HL-60/S4 treated with phorbol 12-myristate 13-acetate at 8.2 ng/mL for 4 days and 3 days (cell line): ENCODE measurements at regions not wholly inside any gene's neighbourhood (a gene's known extent, or its start where the extent isn't known, plus 50 kb on each side); places are given as distances from the start of the nearest gene placed in this dataset.

Experiments used
- in situ Hi-C: fragments of 300-500 bp; cut with MboI; formaldehyde crosslinking; loops from 2 replicates; pipeline ENCODE4 v1.15.0; 2022; ENCODE audit warnings: low sequenced_read_pairs

DNA sequence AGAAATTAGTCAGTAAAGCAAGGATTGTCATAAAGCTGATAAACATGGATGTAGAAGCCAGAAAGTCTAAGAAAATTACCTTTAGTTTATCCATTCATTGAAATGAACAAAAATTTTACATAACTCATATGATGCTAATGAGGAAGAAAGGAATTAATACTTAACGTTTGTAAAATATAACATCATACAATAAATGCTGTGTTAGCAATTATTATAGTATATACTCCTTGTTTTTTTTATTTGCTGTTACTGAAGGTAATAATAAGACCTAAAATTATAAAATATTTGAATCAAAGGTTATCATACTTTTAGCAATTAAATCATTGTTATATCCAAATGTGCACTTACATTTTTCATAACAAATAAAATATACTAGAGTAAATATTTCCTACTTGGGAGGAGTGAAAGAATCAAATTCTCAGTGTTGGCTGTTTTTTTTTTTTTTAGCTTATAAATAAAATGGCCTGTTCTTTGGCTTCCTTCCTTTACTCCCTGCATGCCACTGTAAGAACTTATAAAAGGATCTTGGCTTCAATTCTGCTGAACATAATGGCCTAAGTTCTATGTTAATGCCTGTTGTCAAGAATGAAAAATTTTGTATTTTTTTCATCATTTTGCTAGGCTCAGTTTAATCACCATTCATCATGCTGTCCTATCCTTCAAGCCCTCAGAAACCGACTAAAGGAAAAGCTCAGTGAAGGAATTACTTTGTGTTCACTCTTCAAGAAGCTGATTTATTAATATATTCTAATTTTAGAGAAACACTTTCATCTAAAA lies 167.4 kb upstream of the SLITRK1 start:
- in situ Hi-C loops = no loop called here

DNA sequence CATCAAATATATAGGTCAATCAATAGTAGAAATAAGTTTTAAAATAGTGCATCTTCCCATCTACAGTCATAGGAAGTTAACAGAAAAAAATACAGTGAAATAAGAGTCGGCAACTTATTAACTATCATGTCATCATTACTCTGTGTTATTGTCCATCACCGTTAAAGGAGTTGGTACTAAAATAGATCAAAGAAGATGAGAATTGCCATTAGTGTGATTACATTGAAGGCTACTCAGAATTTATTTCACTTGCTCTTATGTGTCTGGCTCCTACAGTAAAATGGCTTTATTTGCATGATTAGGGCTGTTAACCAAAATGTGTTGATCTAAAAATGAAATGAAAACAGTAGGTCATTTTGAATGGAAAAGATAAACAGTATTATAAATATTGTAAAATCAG lies 162.5 kb upstream of the SLITRK1 start:
- in situ Hi-C loops = no loop called here

DNA sequence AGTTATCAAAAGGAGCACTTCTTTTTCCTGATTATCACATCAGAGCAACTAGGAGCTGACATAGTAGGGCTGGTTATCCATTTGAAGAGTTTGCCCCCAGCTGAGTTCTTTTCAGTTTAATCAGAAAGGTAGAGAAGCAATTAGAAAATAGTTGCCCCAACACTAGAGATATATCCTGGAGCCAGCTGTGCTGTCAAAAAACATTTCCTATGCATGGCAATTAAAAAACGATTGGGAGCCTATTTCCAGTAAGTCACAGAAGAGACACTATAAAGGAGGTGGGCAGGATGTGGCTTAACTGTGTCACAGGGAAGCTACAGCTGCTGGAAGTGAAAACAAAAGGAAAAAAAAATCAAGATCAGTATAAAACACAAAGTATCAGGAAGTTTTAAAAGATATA lies 155.7 kb upstream of the SLITRK1 start:
- in situ Hi-C loops = no loop called here

DNA sequence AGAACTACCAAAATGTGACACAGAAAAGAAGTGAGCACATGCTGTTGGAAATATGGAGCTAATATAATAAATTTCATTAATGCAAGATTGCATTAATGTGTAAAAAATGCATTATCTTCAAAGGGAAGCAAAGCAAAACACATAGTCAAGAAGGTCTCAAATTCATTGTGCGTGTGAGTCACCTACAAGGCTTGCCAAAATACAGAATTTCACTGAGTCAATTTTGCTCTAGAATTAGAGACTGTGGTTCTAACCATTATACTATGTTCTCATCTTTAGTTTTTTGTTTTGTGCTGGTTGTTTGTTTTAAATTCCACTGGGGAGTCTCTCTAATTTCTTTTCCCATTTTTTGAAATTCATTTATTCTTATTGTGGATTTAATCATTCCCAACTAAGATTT lies 149.8 kb upstream of the SLITRK1 start:
- in situ Hi-C loops = no loop called here

DNA sequence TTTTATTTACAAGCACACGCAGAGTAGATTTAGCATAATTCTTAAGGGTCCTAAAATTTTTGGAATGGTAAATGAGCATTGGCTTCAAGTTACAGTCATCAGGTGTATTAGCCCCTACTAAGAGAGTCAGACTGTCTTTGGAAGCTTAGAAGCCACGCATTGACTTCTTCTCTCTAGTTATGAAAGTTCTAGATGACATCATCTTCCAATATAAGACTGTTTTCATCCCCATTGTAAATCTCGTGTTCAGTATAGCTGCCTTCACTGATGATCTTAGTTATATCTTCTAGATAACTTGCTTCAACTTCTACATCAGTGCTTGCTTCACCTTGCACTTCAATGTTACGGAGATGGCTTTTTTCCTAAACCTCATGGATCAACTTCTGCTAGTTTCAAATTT lies 148.8 kb upstream of the SLITRK1 start:
- in situ Hi-C loops = no loop called here

DNA sequence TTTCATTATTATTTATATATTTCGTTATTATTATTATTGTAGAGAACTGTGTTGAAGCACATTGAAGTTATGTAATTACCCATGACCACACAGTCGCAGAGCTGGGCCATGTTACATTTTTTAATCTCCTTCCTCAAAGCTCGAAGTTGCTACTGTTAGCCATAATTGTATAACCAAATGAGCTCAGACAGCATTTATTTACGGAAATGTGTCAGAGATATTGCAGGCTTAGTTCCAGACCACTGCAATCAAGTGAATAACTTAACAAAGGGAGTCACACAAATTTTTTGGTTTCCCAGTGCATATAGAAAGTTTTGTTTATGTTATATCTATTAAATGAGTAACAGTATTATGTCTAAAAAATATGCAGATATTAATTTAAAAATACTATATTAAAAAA lies 147.1 kb upstream of the SLITRK1 start:
- in situ Hi-C loops = no loop called here

DNA sequence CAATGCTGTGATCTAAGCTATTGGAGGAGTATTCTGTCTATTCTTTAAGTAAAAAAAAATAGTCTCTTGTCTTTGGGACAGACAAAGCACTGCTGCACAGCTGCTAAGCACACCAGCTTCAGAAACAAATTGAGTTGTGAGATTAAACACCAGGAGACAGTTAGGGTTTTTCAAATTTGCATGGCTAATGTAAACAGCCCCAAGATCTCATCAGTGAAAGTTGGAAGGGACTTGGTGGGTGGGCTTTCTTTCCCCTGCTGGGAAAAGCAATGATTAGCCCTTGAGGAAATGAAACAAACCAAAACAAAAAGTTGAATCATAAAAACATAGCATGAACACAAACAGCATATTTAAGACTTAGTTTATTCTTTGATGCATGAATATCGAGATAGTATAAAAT lies 143.6 kb upstream of the SLITRK1 start:
- in situ Hi-C loops = no loop called here

DNA sequence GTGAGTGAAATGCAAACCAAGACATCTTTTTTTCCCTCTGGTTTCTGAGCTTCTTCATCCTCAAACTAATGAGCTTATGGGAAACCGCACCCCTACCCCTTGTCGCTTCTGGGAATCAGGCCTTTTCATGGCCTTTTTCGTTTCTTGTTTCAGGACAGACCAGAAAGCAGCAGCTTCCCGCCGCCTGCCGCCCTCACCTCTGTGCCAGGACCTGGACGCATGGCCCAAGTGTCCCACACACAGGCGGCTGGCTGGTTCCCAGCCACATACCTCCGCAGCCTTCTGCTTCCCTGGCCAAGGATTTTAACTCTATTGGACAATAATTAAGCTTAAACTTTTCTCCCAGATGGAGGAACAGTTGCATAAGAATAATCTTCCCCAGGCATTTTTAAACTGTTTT lies 114.1 kb upstream of the SLITRK1 start:
- in situ Hi-C loops = no loop called here

DNA sequence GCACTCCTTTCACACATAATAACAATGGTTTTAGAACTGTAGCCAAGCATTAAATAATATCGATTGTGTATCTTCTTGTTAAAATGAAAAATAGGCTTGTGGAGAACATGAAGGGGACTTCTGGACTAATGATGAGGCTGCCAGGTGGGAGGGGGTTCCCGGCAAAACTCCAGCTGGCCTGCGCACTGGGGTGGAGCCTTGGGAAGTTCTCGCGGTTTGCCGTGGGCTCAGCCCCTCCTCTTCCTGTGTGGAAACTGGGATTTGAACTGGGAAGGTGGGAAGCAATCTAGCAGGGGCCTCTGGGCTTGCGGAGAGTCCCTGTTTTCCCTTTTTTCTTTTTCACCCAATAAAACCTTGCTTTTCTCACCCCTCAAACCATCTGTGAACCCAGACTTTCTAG lies 113.7 kb upstream of the SLITRK1 start:
- in situ Hi-C loops = no loop called here

DNA sequence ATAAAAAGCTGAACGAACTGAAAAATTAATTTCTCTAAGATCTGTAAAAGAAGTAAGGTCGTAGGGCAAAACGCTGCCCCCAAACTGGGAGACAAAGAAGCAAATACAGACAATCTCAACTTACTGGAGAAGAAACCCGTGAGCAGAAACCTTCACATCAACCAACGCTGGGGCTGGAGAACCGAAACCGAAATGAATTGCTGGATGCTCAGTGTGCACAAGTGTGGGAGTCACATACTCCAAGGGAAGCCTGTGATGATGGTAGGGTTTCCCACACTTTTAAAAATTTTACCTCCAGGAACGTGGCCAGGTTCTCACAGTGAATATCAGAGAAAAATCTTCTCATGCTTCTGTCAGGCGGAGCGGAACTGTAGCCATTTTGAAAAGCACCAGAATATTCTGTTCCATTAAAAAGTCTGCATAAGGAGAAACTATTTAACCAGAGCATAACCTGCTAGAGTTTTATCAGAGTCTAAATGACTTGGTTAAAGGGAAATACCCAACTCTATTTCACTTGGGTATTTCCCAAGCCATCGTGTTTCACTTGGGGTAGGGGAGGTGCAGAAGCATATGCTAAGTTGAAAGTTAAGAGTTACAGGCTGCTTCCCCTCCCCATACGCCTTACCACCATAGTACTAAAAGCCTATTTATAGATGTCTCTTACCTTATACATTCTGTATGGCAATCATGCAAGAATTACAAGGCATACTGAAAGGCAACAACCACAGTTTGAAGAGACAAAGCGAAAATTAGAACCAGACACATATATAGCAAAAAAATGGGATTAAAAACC lies 110.5 kb upstream of the SLITRK1 start:
- in situ Hi-C loops = no loop called here

DNA sequence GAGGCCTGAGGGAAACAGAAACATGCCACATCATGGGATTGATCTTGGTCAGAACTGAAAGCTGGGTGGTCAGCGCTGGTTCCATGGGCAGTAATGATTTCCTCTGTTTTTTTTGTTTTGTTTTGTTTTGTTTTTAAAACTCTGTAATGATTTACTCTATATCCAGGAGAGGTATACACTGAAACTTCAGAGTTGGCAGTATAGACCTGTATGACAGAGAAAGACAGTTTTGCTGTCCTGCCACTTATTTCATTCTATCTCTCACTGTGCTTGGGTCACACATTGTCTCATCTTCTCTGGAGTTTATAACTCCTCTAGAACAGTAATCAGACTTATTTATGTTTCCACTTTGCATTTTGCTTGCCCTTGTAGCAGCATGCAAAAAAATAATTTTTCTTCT lies 105.1 kb upstream of the SLITRK1 start:
- in situ Hi-C loops = no loop called here

DNA sequence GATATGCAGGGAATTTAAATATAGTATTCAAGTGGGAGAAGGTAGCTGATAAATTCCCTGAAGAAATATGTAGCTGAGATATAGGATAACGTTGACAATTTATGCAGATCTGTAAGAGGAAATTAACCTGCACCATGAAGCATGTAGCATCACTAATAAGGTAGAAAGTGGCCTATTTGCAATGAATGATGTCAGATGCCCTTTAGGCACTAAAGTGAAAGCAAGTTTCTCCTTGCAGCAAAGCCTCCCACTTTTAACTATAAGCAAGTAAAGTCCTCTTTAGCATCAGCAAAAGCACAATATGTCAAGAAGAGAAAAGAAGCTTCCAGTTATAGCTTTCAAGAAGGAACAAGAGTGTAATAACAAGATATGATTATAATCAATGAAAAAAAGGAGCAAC lies 102.5 kb upstream of the SLITRK1 start:
- in situ Hi-C loops = no loop called here

DNA sequence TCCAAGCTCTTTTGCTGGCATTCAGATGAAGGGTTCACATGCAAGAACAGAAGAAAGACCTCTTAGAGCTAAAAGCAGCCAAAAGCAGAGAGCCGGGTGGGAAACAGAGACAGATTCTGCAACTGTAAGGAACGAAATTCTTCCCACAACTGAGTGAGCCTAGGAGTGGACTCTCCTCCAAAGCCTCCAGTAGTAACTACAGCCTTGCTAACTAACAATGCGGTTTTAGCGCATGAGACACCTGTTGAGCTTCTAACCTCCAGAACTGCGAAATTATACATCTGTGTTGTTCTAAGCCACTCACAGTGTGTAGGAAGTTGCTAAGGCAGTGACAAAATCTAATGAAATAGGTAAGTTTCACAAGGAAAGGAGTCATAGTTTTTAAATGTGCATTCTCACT lies 98.1 kb upstream of the SLITRK1 start:
- in situ Hi-C loops = no loop called here

DNA sequence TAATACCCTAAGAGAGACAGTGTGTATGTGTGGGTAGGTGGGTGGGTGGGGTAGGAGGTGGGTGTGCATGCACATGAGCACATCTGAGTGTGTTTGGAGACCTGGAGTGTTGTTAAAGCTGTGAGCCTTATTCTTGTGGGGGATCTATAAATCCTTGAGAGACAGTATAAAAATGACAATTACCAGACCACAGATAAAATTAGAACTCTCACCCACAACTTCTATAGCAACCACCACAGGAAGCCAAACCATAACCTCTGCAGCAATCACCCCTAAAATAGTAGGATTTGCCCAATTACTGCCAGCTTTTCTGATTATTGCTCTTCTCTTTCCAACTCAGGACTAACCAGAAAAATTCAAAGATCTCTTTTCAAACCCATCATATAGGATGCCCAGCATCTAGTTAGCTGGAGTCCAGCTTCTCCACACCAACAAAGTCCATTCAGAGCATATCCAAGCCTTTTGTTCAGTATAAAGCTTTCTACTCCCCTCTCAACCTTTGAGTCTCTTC lies 93.4 kb upstream of the SLITRK1 start:
- in situ Hi-C loops = no loop called here

DNA sequence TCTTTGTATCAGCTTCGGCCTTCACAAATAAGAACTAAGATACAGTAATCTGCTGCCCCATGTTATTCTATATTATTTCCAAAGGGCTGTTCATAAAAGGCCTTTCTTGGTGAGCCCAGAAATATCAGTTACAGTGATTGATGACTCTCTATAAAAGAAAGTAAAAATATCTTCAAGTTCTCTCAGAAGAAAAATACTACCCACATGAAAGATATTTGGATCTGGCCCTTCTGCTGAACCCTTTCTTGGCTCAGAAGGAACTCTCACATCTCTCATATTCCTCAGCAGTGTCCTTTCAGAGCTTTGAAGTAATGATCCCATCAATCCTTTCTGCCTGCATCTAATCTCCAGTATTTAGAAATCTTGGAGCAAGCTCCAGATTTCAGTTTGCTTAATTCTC lies 76.3 kb upstream of the SLITRK1 start:
- in situ Hi-C loops = no loop called here

DNA sequence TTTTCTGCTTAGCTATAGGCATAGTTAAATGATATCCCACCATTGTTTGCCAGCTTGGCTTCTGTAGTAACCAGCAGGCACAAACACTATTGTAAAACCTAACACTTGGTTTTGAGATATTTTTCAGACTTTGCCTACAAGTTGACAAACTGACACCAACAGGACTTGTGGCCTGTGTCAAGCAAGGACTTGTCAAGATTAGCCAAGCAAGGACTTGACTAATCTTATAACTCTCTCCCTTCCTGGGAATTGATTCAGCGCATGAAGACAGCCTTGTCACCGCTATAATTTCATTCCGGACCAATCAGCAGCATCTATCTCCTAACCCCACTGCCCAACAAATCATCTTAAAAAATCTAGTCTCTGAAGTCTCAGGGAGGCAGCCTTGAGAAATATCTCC lies 72.7 kb upstream of the SLITRK1 start:
- in situ Hi-C loops = no loop called here

DNA sequence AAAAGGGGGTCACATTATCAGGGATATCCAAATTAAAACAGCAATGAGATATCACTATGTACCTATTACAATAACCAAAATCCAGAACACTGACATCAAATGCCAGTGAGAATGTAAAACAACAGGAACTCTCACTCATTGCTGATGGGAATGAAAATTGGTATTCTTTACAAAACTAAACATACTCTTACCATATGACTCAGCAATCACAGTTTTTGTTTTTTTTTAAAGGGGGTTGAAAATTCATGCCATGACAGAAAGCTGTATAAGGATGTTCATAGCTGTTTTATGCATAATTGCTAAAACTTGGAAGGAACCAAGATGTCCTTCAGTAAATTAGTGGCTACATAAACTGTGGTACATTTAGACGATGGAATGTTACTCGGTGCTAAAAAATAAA lies 71.6 kb upstream of the SLITRK1 start:
- in situ Hi-C loops = no loop called here

DNA sequence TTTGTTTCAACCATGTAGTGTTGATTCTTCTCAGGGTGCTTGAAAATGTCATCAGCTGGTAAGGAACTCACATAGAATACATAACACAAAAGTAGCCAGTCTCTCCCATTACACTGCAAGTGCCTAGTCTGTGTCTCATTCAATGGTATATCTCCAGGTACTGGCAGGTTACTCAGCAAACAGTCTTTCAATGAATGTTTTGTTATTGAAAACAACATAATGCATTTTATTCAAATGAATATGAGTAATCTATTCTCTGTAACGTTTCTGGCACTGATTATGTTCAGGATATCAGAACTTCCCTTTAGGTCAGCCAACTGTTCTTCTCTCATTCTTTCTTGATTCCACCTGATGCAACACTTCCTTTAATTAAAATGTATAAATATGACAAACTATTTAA lies 68.0 kb upstream of the SLITRK1 start:
- in situ Hi-C loops = no loop called here

DNA sequence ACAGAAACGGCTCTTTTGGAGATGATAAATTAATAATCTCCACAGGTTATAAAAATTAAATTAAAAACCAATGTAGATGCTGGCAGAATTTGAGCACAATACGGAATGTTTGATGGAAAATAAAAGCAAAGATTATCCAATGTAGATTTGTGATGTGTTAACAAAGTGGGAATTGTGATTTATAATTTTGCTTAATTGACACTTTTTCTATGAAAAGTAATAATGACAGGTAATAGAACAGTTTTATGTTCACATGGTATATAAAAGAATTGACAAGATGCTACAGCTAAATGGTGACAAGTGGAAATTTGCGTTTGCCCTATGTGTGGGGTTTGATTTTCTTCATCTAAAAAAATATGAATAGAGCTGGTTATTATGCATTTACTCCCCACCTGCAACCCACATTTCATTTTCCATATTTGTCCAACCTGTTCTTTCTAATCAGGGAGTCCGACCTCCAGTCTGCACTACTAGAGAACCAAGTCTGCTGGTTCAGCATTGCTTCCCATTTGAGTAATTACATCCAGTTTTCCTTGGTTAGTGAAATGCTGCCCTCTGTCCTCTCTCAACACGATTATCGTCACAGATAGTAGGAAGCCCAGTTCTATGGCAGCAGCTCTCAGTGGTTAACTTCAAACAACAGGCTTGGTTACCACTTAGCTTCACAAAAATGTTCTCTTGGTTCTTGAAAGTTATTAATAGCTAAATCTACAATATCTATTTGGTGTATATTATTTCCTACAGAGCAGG lies 61.4 kb upstream of the SLITRK1 start:
- in situ Hi-C loops = no loop called here

DNA sequence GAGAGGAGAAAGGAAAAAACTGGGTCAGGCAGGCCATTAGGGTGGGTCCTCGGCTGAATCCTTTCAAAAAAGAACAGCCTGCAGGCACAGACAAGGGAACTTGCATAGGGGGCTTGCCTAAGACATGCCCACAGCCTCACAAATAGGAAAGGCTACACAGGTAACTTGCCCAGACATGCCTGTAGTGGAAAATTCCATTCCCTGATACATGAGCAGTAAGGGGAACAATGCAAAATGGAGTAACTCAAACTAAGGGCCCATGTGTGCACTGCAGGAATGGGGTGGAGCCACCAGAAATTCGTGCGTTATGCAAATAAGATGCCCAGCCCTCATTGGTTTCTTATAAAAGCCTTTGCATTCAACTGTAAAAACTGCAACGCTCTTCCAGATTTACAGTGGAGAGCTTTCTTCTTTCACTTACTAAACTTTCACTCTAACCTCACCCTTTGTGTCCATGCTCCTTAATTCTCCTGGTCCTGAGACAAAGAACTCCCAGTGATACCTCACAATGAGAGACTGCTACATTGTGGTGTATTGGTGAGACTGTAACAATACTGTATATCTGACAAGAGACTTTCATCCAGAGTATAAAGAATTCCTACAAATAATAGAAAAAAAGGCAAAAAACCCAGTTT lies 59.5 kb upstream of the SLITRK1 start:
- in situ Hi-C loops = no loop called here

DNA sequence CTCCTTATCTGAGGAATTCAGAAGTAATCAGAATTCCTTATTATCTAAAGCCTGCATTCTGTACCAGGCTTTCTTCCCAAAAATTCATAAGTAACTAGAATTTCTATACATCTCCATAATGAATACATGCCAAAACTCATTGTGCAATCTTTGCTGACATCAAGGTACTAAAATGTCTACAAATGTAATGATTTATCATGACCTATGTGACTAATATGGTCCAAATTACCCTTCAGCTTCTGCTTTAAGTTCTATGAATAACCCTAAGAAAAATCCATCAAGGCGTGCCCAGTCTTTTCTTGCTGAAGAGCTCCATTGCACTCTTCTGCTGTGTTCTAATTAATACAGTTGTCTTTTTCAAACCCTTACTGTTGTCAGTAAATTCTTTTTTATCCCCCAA lies 58.5 kb upstream of the SLITRK1 start:
- in situ Hi-C loops = no loop called here
